ENCODE measurements at regions not wholly inside any gene's neighbourhood (a gene's known extent, or its start where the extent isn't known, plus 50 kb on each side); places are given as distances from the start of the nearest gene placed in this dataset.
A peak's percentile ranks its signal among the peaks of the same experiment; 100 is the strongest.

GRCh38 chr6:56347526-56347925 lies 100.1 kb upstream of the COL21A1 start:
- no peak for DNase-seq (ENCODE audit: low read depth)

- no peak for DNase-seq (ENCODE audit: low read depth)
These were observed 99.6 kb upstream of the COL21A1 start for GRCh38 chr6:56346958-56347357.

- DNase-seq (ENCODE audit: low read depth) = no peak
These were observed 98.1 kb upstream of the COL21A1 start for GRCh38 chr6:56345376-56345995.

- DNase-seq (ENCODE audit: low read depth) = peak; percentile 75
These were observed 95.9 kb upstream of the COL21A1 start for GRCh38 chr6:56343295-56343694.

GRCh38 chr6:56339524-56339923 lies 92.1 kb upstream of the COL21A1 start:
- no peak for DNase-seq (ENCODE audit: low read depth)

- peak; percentile 88 for DNase-seq (ENCODE audit: low read depth)
These were observed 88.3 kb upstream of the COL21A1 start for GRCh38 chr6:56335726-56336125.

- peak; percentile 78 for DNase-seq (ENCODE audit: low read depth)
These were observed 87.6 kb upstream of the COL21A1 start for GRCh38 chr6:56334937-56335336.

GRCh38 chr6:56329271-56330050 lies 82.1 kb upstream of the COL21A1 start:
- no peak for DNase-seq (ENCODE audit: low read depth)

- DNase-seq (ENCODE audit: low read depth) = no peak
These were observed 81.3 kb upstream of the COL21A1 start for GRCh38 chr6:56328728-56329090.

- no peak for DNase-seq (ENCODE audit: low read depth)
These were observed 80.8 kb upstream of the COL21A1 start for GRCh38 chr6:56327946-56328727.

GRCh38 chr6:56324396-56324795 lies 77.0 kb upstream of the COL21A1 start:
- no peak for DNase-seq (ENCODE audit: low read depth)

GRCh38 chr6:56318851-56319250 lies 71.5 kb upstream of the COL21A1 start:
- no peak for DNase-seq (ENCODE audit: low read depth)

- no peak for DNase-seq (ENCODE audit: low read depth)
These were observed 67.5 kb upstream of the COL21A1 start for GRCh38 chr6:56314683-56315523.

GRCh38 chr6:56311533-56312448 lies 64.4 kb upstream of the COL21A1 start:
- DNase-seq (ENCODE audit: low read depth) = no peak

GRCh38 chr6:56311061-56311460 lies 63.7 kb upstream of the COL21A1 start:
- peak; percentile 63 for DNase-seq (ENCODE audit: low read depth)

- DNase-seq (ENCODE audit: low read depth) = no peak
These were observed 62.9 kb upstream of the COL21A1 start for GRCh38 chr6:56310241-56310640.

- no peak for DNase-seq (ENCODE audit: low read depth)
These were observed 52.5 kb upstream of the COL21A1 start for GRCh38 chr6:56299916-56300315.

- DNase-seq (ENCODE audit: low read depth) = peak; percentile 27
These were observed 49.9 kb upstream of the COL21A1 start for GRCh38 chr6:56297022-56297989.
